GM18867 (cell line): ENCODE measurements at regions not wholly inside any gene's neighbourhood (a gene's known extent, or its start where the extent isn't known, plus 50 kb on each side); places are given as distances from the start of the nearest gene placed in this dataset.
A peak's percentile ranks its signal among the peaks of the same experiment; 100 is the strongest.

Source experiments
- ATAC-seq: cut with Tn5 transposase; IDR thresholded peaks from one replicate; pipeline ENCODE4 v1.9.1; 2021; ENCODE audit warnings: mild to moderate bottlenecking, moderate library complexity; ENCODE audit not compliant: unreplicated experiment

GRCh38 chr3:23740517-23740965 is 65.2 kb upstream of the UBE2E1 start:
- peak; percentile 96 for ATAC-seq

- no peak for ATAC-seq
These were observed 64.6 kb upstream of the UBE2E1 start for GRCh38 chr3:23741036-23741706.

- no peak for ATAC-seq
These were observed 62.5 kb upstream of the UBE2E1 start for GRCh38 chr3:23743141-23743784.

- ATAC-seq, result no peak
These were observed 59.3 kb upstream of the UBE2E1 start for GRCh38 chr3:23746441-23746840.

- no peak for ATAC-seq
These were observed 57.9 kb upstream of the UBE2E1 start for GRCh38 chr3:23747841-23748240.

GRCh38 chr3:23748398-23749110 is 57.2 kb upstream of the UBE2E1 start:
- no peak for ATAC-seq

GRCh38 chr3:23749609-23750008 is 56.1 kb upstream of the UBE2E1 start:
- no peak for ATAC-seq

- ATAC-seq, result no peak
These were observed 55.1 kb upstream of the UBE2E1 start for GRCh38 chr3:23750573-23751210.

GRCh38 chr3:23751212-23751723 is 54.5 kb upstream of the UBE2E1 start:
- no peak for ATAC-seq

- no peak for ATAC-seq
These were observed 53.6 kb upstream of the UBE2E1 start for GRCh38 chr3:23752126-23752525.

- no peak for ATAC-seq
These were observed 51.5 kb upstream of the UBE2E1 start for GRCh38 chr3:23754215-23754614.
